ENCODE measurements at regions not wholly inside any gene's neighbourhood (a gene's known extent, or its start where the extent isn't known, plus 50 kb on each side); places are given as distances from the start of the nearest gene placed in this dataset.

DNA sequence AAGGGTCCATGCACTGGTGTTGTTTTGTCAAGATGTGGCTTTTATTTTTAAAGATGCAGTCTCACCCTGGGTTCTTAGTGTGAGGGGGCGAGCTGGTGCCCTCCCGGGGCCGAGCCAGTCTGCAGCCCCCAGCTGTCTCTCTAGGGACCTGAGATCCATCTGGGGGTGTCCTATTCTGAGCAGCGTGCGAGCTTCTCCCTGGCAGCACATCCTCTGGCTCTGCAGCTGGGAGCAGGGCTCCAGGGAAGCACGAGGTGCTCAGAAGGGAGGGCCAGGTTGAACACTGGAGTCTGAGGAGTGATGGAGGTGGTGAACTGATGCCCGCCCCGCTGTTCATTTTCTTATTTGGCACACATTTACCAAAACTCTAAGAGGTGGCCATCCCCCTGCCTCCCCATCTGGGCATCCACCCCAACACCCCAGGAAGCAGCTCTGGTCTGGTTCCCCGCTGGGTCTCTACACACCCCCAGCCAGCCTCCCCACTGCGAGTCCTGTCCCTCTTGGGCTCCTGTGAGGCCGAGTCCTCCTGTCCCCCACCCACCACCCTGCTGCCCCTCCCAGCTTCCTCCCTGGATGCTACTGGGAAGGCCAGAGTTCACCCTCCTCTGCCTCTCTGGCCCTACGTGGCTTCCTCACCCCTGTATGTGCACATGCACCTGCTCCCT lies 956.4 kb downstream of the BRD1 start:
- TF ChIP-seq ZFP30 (CRISPR knock-in tag; IDR thresholded peaks at IDR 0.05) (no peak), BACH2 (CRISPR knock-in tag; IDR thresholded peaks at IDR 0.05; ENCODE audit: borderline replicate concordance) (no peak), OSR1 (CRISPR knock-in tag; IDR thresholded peaks at IDR 0.05) (no peak), ISL1 (CRISPR knock-in tag; IDR thresholded peaks at IDR 0.05) (no peak), PPARA (CRISPR knock-in tag; IDR thresholded peaks at IDR 0.05; ENCODE audit: borderline replicate concordance) (no peak), CREB5 (CRISPR knock-in tag; IDR thresholded peaks at IDR 0.05; ENCODE audit: low read depth) (no peak), TCF4 (CRISPR knock-in tag; IDR thresholded peaks at IDR 0.05; ENCODE audit: borderline replicate concordance) (no peak), ZFP3 (CRISPR knock-in tag; IDR thresholded peaks at IDR 0.05) (no peak), POU6F1 (CRISPR knock-in tag; IDR thresholded peaks at IDR 0.05; ENCODE audit: borderline replicate concordance, low read depth) (no peak), GLIS3 (CRISPR knock-in tag; IDR thresholded peaks at IDR 0.05) (no peak), ZC3H10 (CRISPR knock-in tag; IDR thresholded peaks at IDR 0.05) (no peak), TOX (CRISPR knock-in tag; IDR thresholded peaks at IDR 0.05; ENCODE audit: borderline replicate concordance) (no peak), ZNF8 (CRISPR knock-in tag; IDR thresholded peaks at IDR 0.05) (no peak), ARNTL (CRISPR knock-in tag; IDR thresholded peaks at IDR 0.05; ENCODE audit: borderline replicate concordance, low read depth) (no peak), ZNF70 (CRISPR knock-in tag; IDR thresholded peaks at IDR 0.05) (no peak)
- TF ChIP-seq, protein P1, sequence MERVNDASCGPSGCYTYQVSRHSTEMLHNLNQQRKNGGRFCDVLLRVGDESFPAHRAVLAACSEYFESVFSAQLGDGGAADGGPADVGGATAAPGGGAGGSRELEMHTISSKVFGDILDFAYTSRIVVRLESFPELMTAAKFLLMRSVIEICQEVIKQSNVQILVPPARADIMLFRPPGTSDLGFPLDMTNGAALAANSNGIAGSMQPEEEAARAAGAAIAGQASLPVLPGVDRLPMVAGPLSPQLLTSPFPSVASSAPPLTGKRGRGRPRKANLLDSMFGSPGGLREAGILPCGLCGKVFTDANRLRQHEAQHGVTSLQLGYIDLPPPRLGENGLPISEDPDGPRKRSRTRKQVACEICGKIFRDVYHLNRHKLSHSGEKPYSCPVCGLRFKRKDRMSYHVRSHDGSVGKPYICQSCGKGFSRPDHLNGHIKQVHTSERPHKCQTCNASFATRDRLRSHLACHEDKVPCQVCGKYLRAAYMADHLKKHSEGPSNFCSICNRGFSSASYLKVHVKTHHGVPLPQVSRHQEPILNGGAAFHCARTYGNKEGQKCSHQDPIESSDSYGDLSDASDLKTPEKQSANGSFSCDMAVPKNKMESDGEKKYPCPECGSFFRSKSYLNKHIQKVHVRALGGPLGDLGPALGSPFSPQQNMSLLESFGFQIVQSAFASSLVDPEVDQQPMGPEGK (CRISPR knock-in tag; IDR thresholded peaks at IDR 0.05; ENCODE audit: borderline replicate concordance) = no peak
- TF ChIP-seq, protein P2, sequence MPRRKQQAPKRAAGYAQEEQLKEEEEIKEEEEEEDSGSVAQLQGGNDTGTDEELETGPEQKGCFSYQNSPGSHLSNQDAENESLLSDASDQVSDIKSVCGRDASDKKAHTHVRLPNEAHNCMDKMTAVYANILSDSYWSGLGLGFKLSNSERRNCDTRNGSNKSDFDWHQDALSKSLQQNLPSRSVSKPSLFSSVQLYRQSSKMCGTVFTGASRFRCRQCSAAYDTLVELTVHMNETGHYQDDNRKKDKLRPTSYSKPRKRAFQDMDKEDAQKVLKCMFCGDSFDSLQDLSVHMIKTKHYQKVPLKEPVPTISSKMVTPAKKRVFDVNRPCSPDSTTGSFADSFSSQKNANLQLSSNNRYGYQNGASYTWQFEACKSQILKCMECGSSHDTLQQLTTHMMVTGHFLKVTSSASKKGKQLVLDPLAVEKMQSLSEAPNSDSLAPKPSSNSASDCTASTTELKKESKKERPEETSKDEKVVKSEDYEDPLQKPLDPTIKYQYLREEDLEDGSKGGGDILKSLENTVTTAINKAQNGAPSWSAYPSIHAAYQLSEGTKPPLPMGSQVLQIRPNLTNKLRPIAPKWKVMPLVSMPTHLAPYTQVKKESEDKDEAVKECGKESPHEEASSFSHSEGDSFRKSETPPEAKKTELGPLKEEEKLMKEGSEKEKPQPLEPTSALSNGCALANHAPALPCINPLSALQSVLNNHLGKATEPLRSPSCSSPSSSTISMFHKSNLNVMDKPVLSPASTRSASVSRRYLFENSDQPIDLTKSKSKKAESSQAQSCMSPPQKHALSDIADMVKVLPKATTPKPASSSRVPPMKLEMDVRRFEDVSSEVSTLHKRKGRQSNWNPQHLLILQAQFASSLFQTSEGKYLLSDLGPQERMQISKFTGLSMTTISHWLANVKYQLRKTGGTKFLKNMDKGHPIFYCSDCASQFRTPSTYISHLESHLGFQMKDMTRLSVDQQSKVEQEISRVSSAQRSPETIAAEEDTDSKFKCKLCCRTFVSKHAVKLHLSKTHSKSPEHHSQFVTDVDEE (CRISPR knock-in tag; IDR thresholded peaks at IDR 0.05) = no peak

GRCh38 chr22:48870436-48870835 lies 957.2 kb downstream of the BRD1 start:
- ATAC-seq = no peak
- no peak for TF ChIP-seq GLIS3 (CRISPR knock-in tag; IDR thresholded peaks at IDR 0.05)
- TF ChIP-seq TCF4 (CRISPR knock-in tag; IDR thresholded peaks at IDR 0.05; ENCODE audit: borderline replicate concordance) = no peak
- no peak for TF ChIP-seq CREB5 (CRISPR knock-in tag; IDR thresholded peaks at IDR 0.05; ENCODE audit: low read depth)
- no peak for TF ChIP-seq ZNF8 (CRISPR knock-in tag; IDR thresholded peaks at IDR 0.05)
- TF ChIP-seq ISL1 (CRISPR knock-in tag; IDR thresholded peaks at IDR 0.05) = no peak
- TF ChIP-seq ZFP30 (CRISPR knock-in tag; IDR thresholded peaks at IDR 0.05) = no peak
- no peak for TF ChIP-seq ZC3H10 (CRISPR knock-in tag; IDR thresholded peaks at IDR 0.05)

More for the DNA sequence above, 956.4 kb downstream of the BRD1 start:
- no peak for ATAC-seq

- no peak for ATAC-seq
- no peak for TF ChIP-seq BACH2 (CRISPR knock-in tag; IDR thresholded peaks at IDR 0.05; ENCODE audit: borderline replicate concordance)
- no peak for TF ChIP-seq RARB (CRISPR knock-in tag; IDR thresholded peaks at IDR 0.05)
- no peak for TF ChIP-seq POU6F1 (CRISPR knock-in tag; IDR thresholded peaks at IDR 0.05; ENCODE audit: borderline replicate concordance, low read depth)
- no peak for TF ChIP-seq ZFP30 (CRISPR knock-in tag; IDR thresholded peaks at IDR 0.05)
- no peak for TF ChIP-seq ZNF70 (CRISPR knock-in tag; IDR thresholded peaks at IDR 0.05)
- no peak for TF ChIP-seq TOX (CRISPR knock-in tag; IDR thresholded peaks at IDR 0.05; ENCODE audit: borderline replicate concordance)
- TF ChIP-seq ZNF8 (CRISPR knock-in tag; IDR thresholded peaks at IDR 0.05) = no peak
- TF ChIP-seq ISL1 (CRISPR knock-in tag; IDR thresholded peaks at IDR 0.05) = no peak
- no peak for TF ChIP-seq GLIS3 (CRISPR knock-in tag; IDR thresholded peaks at IDR 0.05)
- TF ChIP-seq ZNF565 (CRISPR knock-in tag; conservative IDR thresholded peaks at IDR 0.05; ENCODE audit: low read depth) = no peak
- TF ChIP-seq ZFP3 (CRISPR knock-in tag; IDR thresholded peaks at IDR 0.05) = no peak
- TF ChIP-seq, protein P2 (CRISPR knock-in tag; IDR thresholded peaks at IDR 0.05) = no peak
- TF ChIP-seq ARNTL (CRISPR knock-in tag; IDR thresholded peaks at IDR 0.05; ENCODE audit: borderline replicate concordance, low read depth) = no peak
- TF ChIP-seq ZC3H10 (CRISPR knock-in tag; IDR thresholded peaks at IDR 0.05) = no peak
These were observed 957.9 kb downstream of the BRD1 start for GRCh38 chr22:48869788-48870187.

All from SK-N-SH treated with all-trans-retinoic acid at 6 μM for 48 hours (cell line).